K562 (cell line): ENCODE measurements at regions not wholly inside any gene's neighbourhood (a gene's known extent, or its start where the extent isn't known, plus 50 kb on each side); places are given as distances from the start of the nearest gene placed in this dataset.

Experiments used
- ATAC-seq: fragments of 200-7000 bp; cut with Tn5 transposase; 3 replicates; pipeline ENCODE4 v1.9.1; 2020; ENCODE audit warnings: moderate library complexity
- BruUV-seq: library from RNA; stranded (reverse); fragments of 400-500 nt; replicated peaks from 2 replicates; lab custom pipeline; 2021; lab: Mats Ljungman, UMichigan
- CTCF ChIA-PET: fragments of 300-600 bp; formaldehyde crosslinking; extraction: SDS; loops from one replicate; lab custom pipeline; 2021; ENCODE audit warnings: low intra/inter-chr PET ratio; lab: Yijun Ruan, JAX
- POLR2A ChIA-PET: fragments of 300-600, 350-650 bp; sonication (Branson Sonifier 250); formaldehyde crosslinking; extraction: SDS; loops from one replicate; lab custom pipeline; 2021; ENCODE audit warnings: antibody characterized with exemption, inconsistent platforms; lab: Yijun Ruan, JAX
- DNase-seq, 4 experiments: peaks; one replicate each; pipeline versions ENCODE4 v3.0.0 to v3.0.0-alpha.2; 2011 to 2018; ENCODE audit warnings: low spot score in 3 of 4, mixed read lengths in 3 of 4; ENCODE audit errors: extremely low read depth in 1 of 4
- FAIRE-seq: peaks from 2 replicates; lab custom pipeline; 2011; peaks lifted over from hg19 to GRCh38; lab: Jason Lieb, UNC
- H2AFZ ChIP-seq: 2 replicates; pipeline ENCODE4 v1.6.0; 2011; ENCODE audit warnings: low read depth, low read length, control low read depth, inconsistent platforms
- H3K27ac ChIP-seq: fragments of 200-600 bp; 3 replicates; pipeline ENCODE4 v1.8.0; 2011; ENCODE audit warnings: low read depth, mild to moderate bottlenecking, control low read depth, inconsistent platforms, low read length, moderate library complexity, mixed read lengths; ENCODE audit errors: extremely low read depth
- H3K27me3 ChIP-seq, 2 experiments: fragments of 300-600 bp in 1 of 2; 2 replicates in 1 of 2; 3 replicates in 1 of 2; pipeline versions ENCODE4 v1.6.0 to v1.8.0; 2011; ENCODE audit warnings: inconsistent platforms in 2 of 2, low read length in 2 of 2, mild to moderate bottlenecking in 1 of 2, mixed read lengths in 1 of 2, moderate library complexity in 1 of 2; ENCODE audit not compliant: control insufficient read depth in 2 of 2, insufficient read depth in 2 of 2
- H3K36me3 ChIP-seq: fragments of 300-600 bp; 3 replicates; pipeline ENCODE4 v1.8.0; 2011; ENCODE audit warnings: mild to moderate bottlenecking, low read length, inconsistent platforms; ENCODE audit not compliant: control insufficient read depth, insufficient read depth
- H3K4me1 ChIP-seq, 2 experiments: fragments of 200-600 bp in 1 of 2; replicated peaks in 1 of 2; 2 replicates in 1 of 2; 3 replicates in 1 of 2; pipeline versions ENCODE4 v1.5.1 to v1.8.0; 2011; ENCODE audit warnings: inconsistent platforms in 2 of 2, low read length in 2 of 2, mild to moderate bottlenecking in 1 of 2, mixed read lengths in 1 of 2, moderate library complexity in 1 of 2; ENCODE audit not compliant: control insufficient read depth in 2 of 2, insufficient read depth in 2 of 2
- H3K4me2 ChIP-seq: 2 replicates; pipeline ENCODE4 v1.6.1; 2011; ENCODE audit warnings: low read length, control low read depth, inconsistent platforms, mixed read lengths; ENCODE audit not compliant: insufficient read depth
- H3K4me3 ChIP-seq: fragments of 200-600 bp; sonication (generic), shearing (Covaris generic); 2 replicates; pipeline ENCODE4 v1.5.1; 2016; ENCODE audit warnings: control low read depth, inconsistent platforms
- H3K79me2 ChIP-seq: fragments of 200-600 bp; 3 replicates; pipeline ENCODE4 v1.8.0; 2011; ENCODE audit warnings: low read length, inconsistent platforms; ENCODE audit not compliant: control insufficient read depth, insufficient read depth
- H3K9ac ChIP-seq, 2 experiments: 2 replicates each; pipeline versions ENCODE4 v1.6.0 to v1.6.1; 2011; ENCODE audit warnings: low read depth in 2 of 2, low read length in 2 of 2, control low read depth in 1 of 2, inconsistent platforms in 1 of 2, mild to moderate bottlenecking in 1 of 2, mixed read lengths in 1 of 2; ENCODE audit not compliant: insufficient read depth in 1 of 2
- H3K9me1 ChIP-seq: one replicate; pipeline ENCODE4 v1.6.0; 2011; ENCODE audit warnings: inconsistent platforms, mild to moderate bottlenecking, low read length, moderate library complexity; ENCODE audit not compliant: control insufficient read depth, insufficient read depth
- H3K9me3 ChIP-seq: replicated peaks from 2 replicates; pipeline ENCODE4 v1.5.1; 2011; ENCODE audit warnings: low read depth, low read length, inconsistent platforms; ENCODE audit not compliant: control insufficient read depth, insufficient read depth
- H4K20me1 ChIP-seq: replicated peaks from 2 replicates; pipeline ENCODE4 v1.6.1; 2011; ENCODE audit warnings: low read length, inconsistent platforms, mixed read lengths; ENCODE audit not compliant: control insufficient read depth, insufficient read depth
- BRCA1 ChIP-seq, 2 experiments: fragments of 450-650 bp in 1 of 2; sonication (generic) in 1 of 2; formaldehyde crosslinking in 1 of 2; IDR thresholded peaks; 2 replicates each; pipeline versions ENCODE4 v1.5.0 to v1.6.1; 2017 to 2020; ENCODE audit warnings: mild to moderate bottlenecking in 1 of 2, missing genetic modification reagents in 1 of 2
- GABPB2 ChIP-seq: fragments of 250-450 bp; sonication (Bioruptor Pico); conservative IDR thresholded peaks from 2 replicates; pipeline ENCODE4 v1.5.1; 2021; ENCODE audit warnings: mild to moderate bottlenecking
- GTF2B ChIP-seq: IDR thresholded peaks from 2 replicates; pipeline ENCODE4 v1.6.1; 2011; ENCODE audit not compliant: insufficient read length; ENCODE audit errors: extremely low read depth
- HOXB6 ChIP-seq: fragments of 250-450 bp; sonication (Bioruptor Pico); IDR thresholded peaks from 2 replicates; pipeline ENCODE4 v1.5.1; 2022; ENCODE audit warnings: mild to moderate bottlenecking, borderline replicate concordance
- IRF1 ChIP-seq: sonication (generic); formaldehyde crosslinking; IDR thresholded peaks from 2 replicates; pipeline ENCODE4 v1.8.0; 2022; ENCODE audit warnings: missing genetic modification reagents, mild to moderate bottlenecking, borderline replicate concordance
- MEF2A ChIP-seq: IDR thresholded peaks from 2 replicates; pipeline ENCODE4 v1.6.1; 2011; ENCODE audit warnings: low read depth, mild to moderate bottlenecking, low read length, moderate library complexity; ENCODE audit not compliant: control insufficient read depth
- MEF2D ChIP-seq: conservative IDR thresholded peaks from 2 replicates; pipeline ENCODE4 v1.6.1; 2016; ENCODE audit warnings: low read depth, missing genetic modification characterization, missing compliant biosample characterization
- NFYB ChIP-seq: IDR thresholded peaks from 2 replicates; pipeline ENCODE4 v1.6.1; 2011; ENCODE audit warnings: mild to moderate bottlenecking, moderate library complexity; ENCODE audit not compliant: insufficient read length; ENCODE audit errors: extremely low read depth
- POLR2AphosphoS2 ChIP-seq: IDR thresholded peaks from 2 replicates; pipeline ENCODE4 v1.6.1; 2012; ENCODE audit warnings: low read length, improper control_type of control experiment
- RHOXF2B ChIP-seq: fragments of 250-450 bp; sonication (Bioruptor Pico); conservative IDR thresholded peaks from 2 replicates; pipeline ENCODE4 v1.5.1; 2021
- ZBTB12 ChIP-seq: fragments of 250-450 bp; sonication (Bioruptor Pico); IDR thresholded peaks from 2 replicates; pipeline ENCODE4 v1.4.0; 2020
- ZHX1 ChIP-seq: fragments of 150-350 bp; conservative IDR thresholded peaks from 2 replicates; pipeline ENCODE4 v1.6.1; 2014; ENCODE audit warnings: low read length
- ZNF311 ChIP-seq: fragments of 250-450 bp; sonication (Bioruptor Pico); IDR thresholded peaks from 2 replicates; pipeline ENCODE4 v1.4.0; 2020; ENCODE audit warnings: mild to moderate bottlenecking, moderate library complexity
- WGBS: fragments of 100-300 bp; shearing (Covaris generic); methylation state at CpG from one replicate; pipeline ENCODE4 v1.1.6; 2016; ENCODE audit warnings: low coverage, mixed read lengths; ENCODE audit not compliant: insufficient coverage; ENCODE audit errors: missing lambda C conversion rate; 5-methylcytosine and 5-hydroxymethylcytosine counted together
- in situ Hi-C: fragments of 300-500 bp; cut with MboI; formaldehyde crosslinking; loops from 4 replicates; pipeline ENCODE4 v1.15.0; 2018; ENCODE audit warnings: inconsistent platforms, mixed read lengths
- intact Hi-C: fragments of 100-400 bp; cut with micrococcal nuclease; formaldehyde crosslinking; loops from 2 replicates; pipeline ENCODE4 v1.14.2; 2022

GRCh38 chr17:53218723-53219122 lies 604.0 kb upstream of the KIF2B start (continued):
- no peak for TF ChIP-seq ZHX1

- Histone ChIP-seq H3K4me1 (no peaks in the 10 kb centered on the region), H3K9me1 (no peaks in the 10 kb centered on the region), H3K36me3 (no peaks in the 10 kb centered on the region), H3K27ac (no peak overlapping the region), H3K4me3 (no peak overlapping the region), H3K79me2 (no peaks in the 10 kb centered on the region), H2AFZ (no peak overlapping the region), H4K20me1 (no peaks in the 10 kb centered on the region), H3K9ac (no peak overlapping the region), H3K4me2 (no peak overlapping the region), H3K27me3 (no peaks in the 10 kb centered on the region), H3K9me3 (no peaks in the 10 kb centered on the region)
- TF ChIP-seq ZBTB12 (CRISPR knock-in tag) = no peak
- TF ChIP-seq MEF2D = no peak
- TF ChIP-seq GABPB2 (CRISPR knock-in tag) = no peak
- no peak for TF ChIP-seq RHOXF2B (CRISPR knock-in tag)
- no peak for TF ChIP-seq ZNF311
- no peak for TF ChIP-seq MEF2A
- TF ChIP-seq HOXB6 = no peak
- no peak for TF ChIP-seq BRCA1 (IDR thresholded peaks at IDR 0.05)
- TF ChIP-seq BRCA1 (CRISPR knock-in tag; IDR thresholded peaks at IDR 0.05) = no peak
- no peak for TF ChIP-seq GTF2B
- TF ChIP-seq POLR2AphosphoS2 = no peak
- TF ChIP-seq IRF1 = no peak
- TF ChIP-seq NFYB = no peak
- DNase-seq (no peak), ATAC-seq (no peak), FAIRE-seq (no peak)
- ChIA-PET CTCF (no interaction called here), POLR2A (no interaction called here)
- 0% methylated on average over 3 of the region's 3 CpGs for WGBS
- intact Hi-C loops = no loop called here
- BruUV-seq = no TSS peak
- in situ Hi-C loops = no loop called here
These were observed 605.4 kb upstream of the KIF2B start for GRCh38 chr17:53217311-53217710.
